DOHH2 (cell line): ENCODE measurements at regions not wholly inside any gene's neighbourhood (a gene's known extent, or its start where the extent isn't known, plus 50 kb on each side); places are given as distances from the start of the nearest gene placed in this dataset.

ENCODE experiments used
- H3F3A ChIP-seq: fragments of 200-600 bp; sonication (generic), shearing (Covaris generic); 2 replicates; pipeline ENCODE4 v1.6.0; 2016; ENCODE audit warnings: antibody characterized with exemption, mild to moderate bottlenecking; ENCODE audit not compliant: control insufficient read depth, insufficient read depth
- H3K27ac ChIP-seq: fragments of 200-600 bp; sonication (generic); 2 replicates; pipeline ENCODE4 v1.5.1; 2014; ENCODE audit warnings: low read depth, mild to moderate bottlenecking, low read length, moderate library complexity
- H3K27me3 ChIP-seq: fragments of 200-600 bp; sonication (generic); 2 replicates; pipeline ENCODE4 v1.6.1; 2014; ENCODE audit warnings: mild to moderate bottlenecking, low read length, mixed read lengths; ENCODE audit not compliant: control insufficient read depth
- H3K36me3 ChIP-seq: fragments of 200-600 bp; sonication (generic); 2 replicates; pipeline ENCODE4 v1.6.1; 2014; ENCODE audit warnings: mild to moderate bottlenecking, low read length, moderate library complexity, mixed read lengths; ENCODE audit not compliant: control insufficient read depth
- H3K4me1 ChIP-seq: fragments of 200-600 bp; sonication (generic); 2 replicates; pipeline ENCODE4 v1.6.1; 2014; ENCODE audit warnings: mild to moderate bottlenecking, low read length, mixed read lengths; ENCODE audit not compliant: control insufficient read depth
- H3K4me2 ChIP-seq: fragments of 200-600 bp; sonication (generic); 2 replicates; pipeline ENCODE4 v1.6.0; 2014; ENCODE audit warnings: mild to moderate bottlenecking, low read length, moderate library complexity
- H3K4me3 ChIP-seq: fragments of 200-600 bp; sonication (generic); 2 replicates; pipeline ENCODE4 v1.5.1; 2014; ENCODE audit warnings: mild to moderate bottlenecking, low read length, mixed read lengths
- H3K79me2 ChIP-seq: fragments of 200-600 bp; sonication (generic); 2 replicates; pipeline ENCODE4 v1.6.1; 2014; ENCODE audit warnings: mild to moderate bottlenecking, low read length, mixed read lengths; ENCODE audit not compliant: control insufficient read depth
- H3K9me2 ChIP-seq: fragments of 200-600 bp; sonication (generic); replicated peaks from 2 replicates; pipeline ENCODE4 v1.6.1; 2014; ENCODE audit warnings: mild to moderate bottlenecking, low read length, mixed read lengths; ENCODE audit not compliant: control insufficient read depth
- H3K9me3 ChIP-seq: fragments of 200-600 bp; sonication (generic); 2 replicates; pipeline ENCODE4 v1.6.1; 2014; ENCODE audit warnings: antibody characterized with exemption, low read length, mixed read lengths; ENCODE audit not compliant: control insufficient read depth, insufficient read depth
- H4K20me1 ChIP-seq: fragments of 200-600 bp; sonication (generic); 2 replicates; pipeline ENCODE4 v1.6.0; 2014; ENCODE audit warnings: low read depth, mild to moderate bottlenecking, antibody characterized with exemption, low read length, moderate library complexity; ENCODE audit not compliant: control insufficient read depth, insufficient read depth
- CTCF ChIP-seq: fragments of 200-600 bp; sonication (generic); IDR thresholded peaks from one replicate; pipeline ENCODE4 v1.5.1; 2014; ENCODE audit warnings: antibody characterized with exemption, mild to moderate bottlenecking, low read depth, low read length; ENCODE audit not compliant: poor library complexity, severe bottlenecking
- EZH2phosphoT487 ChIP-seq: fragments of 200-600 bp; sonication (generic); IDR thresholded peaks from 2 replicates; pipeline ENCODE4 v1.6.1; 2017; ENCODE audit warnings: borderline replicate concordance, mild to moderate bottlenecking, antibody characterized with exemption, low read length, moderate library complexity, mixed read lengths

- Histone ChIP-seq H3K36me3 (no peaks in the 10 kb centered on the region), H3K4me3 (no peak overlapping the region), H3F3A (no peaks in the 10 kb centered on the region), H3K27me3 (no peaks in the 10 kb centered on the region), H3K9me3 (no peaks in the 10 kb centered on the region), H3K79me2 (no peaks in the 10 kb centered on the region), H4K20me1 (no peaks in the 10 kb centered on the region), H3K4me1 (no peaks in the 10 kb centered on the region), H3K4me2 (no peak overlapping the region), H3K27ac (no peak overlapping the region), H3K9me2 (no peaks in the 10 kb centered on the region)
- no peak for TF ChIP-seq CTCF
- no peak for TF ChIP-seq EZH2phosphoT487
These were observed 91.9 kb upstream of the CDH4 start for GRCh38 chr20:61159957-61160686.

GRCh38 chr20:61161726-61162390 is 90.2 kb upstream of the CDH4 start:
- Histone ChIP-seq H3K79me2 (no peaks in the 10 kb centered on the region), H3K27me3 (no peaks in the 10 kb centered on the region), H3K4me1 (no peaks in the 10 kb centered on the region), H3K27ac (no peak overlapping the region), H4K20me1 (no peaks in the 10 kb centered on the region), H3K36me3 (no peaks in the 10 kb centered on the region), H3K4me2 (no peak overlapping the region), H3K9me2 (no peaks in the 10 kb centered on the region), H3K4me3 (no peak overlapping the region), H3K9me3 (no peaks in the 10 kb centered on the region), H3F3A (no peaks in the 10 kb centered on the region)
- TF ChIP-seq CTCF (no peak), EZH2phosphoT487 (no peak)

GRCh38 chr20:61162451-61162850 is 89.6 kb upstream of the CDH4 start:
- H3K9me3 ChIP-seq, result no peaks in the 10 kb centered on the region
- TF ChIP-seq EZH2phosphoT487 (no peak), CTCF (no peak)
- H3K27ac ChIP-seq, result no peak overlapping the region
- no peaks in the 10 kb centered on the region for H3K9me2 ChIP-seq
- H4K20me1 ChIP-seq, result no peaks in the 10 kb centered on the region
- H3F3A ChIP-seq, result no peaks in the 10 kb centered on the region
- no peaks in the 10 kb centered on the region for H3K27me3 ChIP-seq
- H3K4me1 ChIP-seq, result no peaks in the 10 kb centered on the region
- H3K36me3 ChIP-seq, result no peaks in the 10 kb centered on the region
- no peak overlapping the region for H3K4me2 ChIP-seq
- H3K79me2 ChIP-seq, result no peaks in the 10 kb centered on the region
- no peak overlapping the region for H3K4me3 ChIP-seq
